Endothelial cell of umbilical vein (primary cell): ENCODE measurements at regions not wholly inside any gene's neighbourhood (a gene's known extent, or its start where the extent isn't known, plus 50 kb on each side); places are given as distances from the start of the nearest gene placed in this dataset.

Experiments used
- BruUV-seq: library from RNA; stranded (reverse); fragments of 400-500 nt; replicated peaks from 2 replicates; lab custom pipeline; 2021; lab: Mats Ljungman, UMichigan
- CTCF ChIA-PET: fragments of 300-600, 350-600 bp; sonication (Branson Sonifier 250); formaldehyde crosslinking; loops from one replicate; lab custom pipeline; 2021; ENCODE audit warnings: antibody characterized with exemption, inconsistent platforms; lab: Charles Lee
- POLR2A ChIA-PET: fragments of 300-600, 350-600 bp; sonication (Branson Sonifier 250); formaldehyde crosslinking; loops from one replicate; lab custom pipeline; 2021; ENCODE audit warnings: antibody characterized with exemption, inconsistent platforms; lab: Charles Lee
- DNase-seq: peaks from one replicate; pipeline ENCODE4 v3.0.0-alpha.2; 2011; ENCODE audit warnings: low read depth, low spot score
- FAIRE-seq: peaks from 2 replicates; lab custom pipeline; 2011; peaks lifted over from hg19 to GRCh38; lab: Jason Lieb, UNC
- H2AFZ ChIP-seq: 2 replicates; pipeline ENCODE4 v1.6.0; 2012; ENCODE audit warnings: low read depth, low read length, control low read depth, inconsistent platforms
- H3K27ac ChIP-seq: 2 replicates; pipeline ENCODE4 v1.5.1; 2011; ENCODE audit warnings: low read depth, mild to moderate bottlenecking, control low read depth, low read length, moderate library complexity; ENCODE audit not compliant: insufficient read depth
- H3K27me3 ChIP-seq, 2 experiments: 2 replicates each; pipeline versions ENCODE4 v1.6.0 to v1.6.1; 2011; ENCODE audit warnings: low read length in 2 of 2, mixed read lengths in 1 of 2; ENCODE audit not compliant: control insufficient read depth in 2 of 2, insufficient read depth in 2 of 2
- H3K36me3 ChIP-seq, 2 experiments: 2 replicates in 1 of 2; 3 replicates in 1 of 2; pipeline ENCODE4 v1.5.1; 2011; ENCODE audit warnings: low read length in 2 of 2, mild to moderate bottlenecking in 1 of 2, moderate library complexity in 1 of 2; ENCODE audit not compliant: control insufficient read depth in 2 of 2, insufficient read depth in 2 of 2; ENCODE audit errors: extremely low read depth in 1 of 2
- H3K4me1 ChIP-seq: 3 replicates; pipeline ENCODE4 v1.5.1; 2011; ENCODE audit warnings: mild to moderate bottlenecking, low read length; ENCODE audit not compliant: control insufficient read depth, insufficient read depth; ENCODE audit errors: extremely low read depth
- H3K4me2 ChIP-seq: 2 replicates; pipeline ENCODE4 v1.6.1; 2011; ENCODE audit warnings: low read length, control low read depth, mixed read lengths; ENCODE audit not compliant: insufficient read depth
- H3K4me3 ChIP-seq, 3 experiments: fragments of 200-600 bp in 1 of 3; sonication (generic), shearing (Covaris generic) in 1 of 3; replicated peaks in 1 of 3; 2 replicates each; pipeline ENCODE4 v1.5.1; 2011 to 2016; ENCODE audit warnings: control low read depth in 3 of 3, low read length in 3 of 3, mild to moderate bottlenecking in 2 of 3, inconsistent platforms in 1 of 3, low read depth in 1 of 3, moderate library complexity in 1 of 3; ENCODE audit not compliant: insufficient read depth in 1 of 3
- H3K79me2 ChIP-seq: 2 replicates; pipeline ENCODE4 v1.6.0; 2012; ENCODE audit warnings: low read length, inconsistent platforms; ENCODE audit not compliant: control insufficient read depth, insufficient read depth
- H3K9ac ChIP-seq: replicated peaks from 2 replicates; pipeline ENCODE3; 2011; ENCODE audit warnings: low read length, control low read depth; ENCODE audit not compliant: insufficient read depth; ENCODE audit errors: extremely low read depth
- H3K9me1 ChIP-seq: replicated peaks from 3 replicates; pipeline ENCODE4 v1.6.0; 2011; ENCODE audit warnings: mild to moderate bottlenecking, low read length; ENCODE audit not compliant: control insufficient read depth, insufficient read depth; ENCODE audit errors: extremely low read depth
- H3K9me3 ChIP-seq: replicated peaks from 2 replicates; pipeline ENCODE4 v1.5.1; 2012; ENCODE audit warnings: low read length, inconsistent platforms; ENCODE audit not compliant: control insufficient read depth, insufficient read depth
- H4K20me1 ChIP-seq: replicated peaks from 2 replicates; pipeline ENCODE3; 2011; ENCODE audit warnings: mild to moderate bottlenecking, low read length; ENCODE audit not compliant: control insufficient read depth, insufficient read depth; ENCODE audit errors: extremely low read depth
- EZH2 ChIP-seq: IDR thresholded peaks from 2 replicates; pipeline ENCODE4 v1.6.1; 2012; ENCODE audit warnings: borderline replicate concordance, low read depth, mild to moderate bottlenecking, moderate library complexity, low read length, inconsistent platforms; ENCODE audit not compliant: severe bottlenecking
- GATA2 ChIP-seq: IDR thresholded peaks from 2 replicates; pipeline ENCODE4 v1.7.0; 2011; ENCODE audit warnings: low read depth, mild to moderate bottlenecking, moderate library complexity, mixed read lengths, low read length; ENCODE audit not compliant: insufficient read length, insufficient read depth
- JUN ChIP-seq: IDR thresholded peaks from 2 replicates; pipeline ENCODE4 v1.6.1; 2011; ENCODE audit warnings: borderline replicate concordance, low read depth; ENCODE audit not compliant: insufficient read length, insufficient read depth
- POLR2AphosphoS5 ChIP-seq: IDR thresholded peaks from 2 replicates; pipeline ENCODE4 v1.6.1; 2012; ENCODE audit warnings: low read depth, mild to moderate bottlenecking, control low read depth, low read length, moderate library complexity; ENCODE audit not compliant: insufficient read depth
- dilution Hi-C: fragments of 300-500 bp; cut with MboI; formaldehyde crosslinking; loops from one replicate; pipeline ENCODE4 v1.15.0; 2019; ENCODE audit warnings: low sequenced_read_pairs; ENCODE audit not compliant: extremely low pct_ligation_motif_present
- intact Hi-C: fragments of 100-400 bp; cut with micrococcal nuclease; formaldehyde crosslinking; loops from one replicate; pipeline ENCODE4 v1.10.0; 2022
- TF ChIP-seq, protein P1 (sequence below): IDR thresholded peaks from 2 replicates; pipeline ENCODE4 v1.6.1; 2011; ENCODE audit not compliant: insufficient read depth, insufficient read length

DNA sequence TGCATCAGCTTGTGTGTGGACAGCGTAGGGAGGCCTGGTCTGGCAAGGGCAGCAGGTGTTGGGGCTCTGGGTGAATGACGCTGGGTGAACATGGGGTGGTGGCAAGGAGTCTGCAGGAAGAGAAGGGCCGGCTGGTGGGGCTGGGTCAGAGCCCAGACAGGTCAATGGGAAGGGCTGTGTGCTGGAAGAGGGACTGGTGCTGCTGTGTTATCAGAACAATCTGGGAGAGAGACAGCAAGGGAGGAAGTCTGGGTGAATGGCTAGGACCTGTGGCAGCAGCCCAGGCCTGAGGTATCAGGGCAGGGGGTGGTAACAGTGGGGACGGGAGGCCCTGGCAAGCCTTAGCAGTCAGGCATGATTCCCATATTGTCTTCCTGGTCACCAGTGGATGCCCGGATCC, 206.7 kb downstream of the SNX19 start:
- DNase-seq (no peak), FAIRE-seq (no peak)
- H3K9me1 ChIP-seq = no peaks in the 10 kb centered on the region
- H4K20me1 ChIP-seq = no peaks in the 10 kb centered on the region
- no peak overlapping the region for H2AFZ ChIP-seq
- H3K9ac ChIP-seq = no peak overlapping the region
- no TSS peak for BruUV-seq
- no peaks in the 10 kb centered on the region for H3K4me1 ChIP-seq
- no peaks in the 10 kb centered on the region for H3K79me2 ChIP-seq
- H3K27ac ChIP-seq = no peak overlapping the region
- CTCF ChIA-PET = interaction anchor here (0.6 kb wide), 1 partner anchor 118 kb away, joined by 3 read pairs; no protein-coding TSS in a partner anchor
- no peaks in the 10 kb centered on the region for H3K36me3 ChIP-seq
- dilution Hi-C loops = no loop called here
- no peaks in the 10 kb centered on the region for H3K9me3 ChIP-seq
- peaks cover 2 to 5% of the 10 kb centered on the region in 2 experiments for H3K27me3 ChIP-seq
- H3K4me2 ChIP-seq = no peak overlapping the region
- intact Hi-C loops = no loop called here
- H3K4me3 ChIP-seq = no peak overlapping the region
- POLR2A ChIA-PET = no interaction called here
- no peak for TF ChIP-seq EZH2
- TF ChIP-seq POLR2AphosphoS5 = no peak
- TF ChIP-seq, protein P1, sequence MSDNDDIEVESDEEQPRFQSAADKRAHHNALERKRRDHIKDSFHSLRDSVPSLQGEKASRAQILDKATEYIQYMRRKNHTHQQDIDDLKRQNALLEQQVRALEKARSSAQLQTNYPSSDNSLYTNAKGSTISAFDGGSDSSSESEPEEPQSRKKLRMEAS = no peak
- no peak for TF ChIP-seq GATA2

DNA sequence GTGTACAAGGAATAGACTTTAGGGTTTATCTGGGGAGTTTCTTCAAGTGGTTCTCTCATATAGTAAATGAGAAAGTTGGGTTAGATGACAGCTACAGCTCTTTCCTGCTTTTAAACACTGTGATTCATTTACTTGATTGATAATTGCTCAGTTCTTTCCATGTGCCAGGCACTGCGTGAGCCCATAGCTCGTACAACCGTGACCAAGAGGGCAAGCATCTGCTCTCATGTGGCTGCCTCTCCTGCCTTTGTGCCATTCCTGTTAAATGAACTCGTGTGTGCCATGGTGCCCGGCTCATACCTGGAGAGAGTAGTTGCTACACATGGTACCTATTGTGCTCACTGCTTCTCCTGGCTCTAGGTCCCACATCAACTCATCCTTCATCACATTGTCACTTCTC, 206.3 kb downstream of the SNX19 start:
- no peaks in the 10 kb centered on the region for H3K9me1 ChIP-seq
- no peaks in the 10 kb centered on the region for H4K20me1 ChIP-seq
- no peaks in the 10 kb centered on the region for H3K9me3 ChIP-seq
- H3K27ac ChIP-seq = no peak overlapping the region
- ChIA-PET POLR2A (no interaction called here), CTCF (interaction anchor here (0.6 kb wide), 1 partner anchor 117 kb away, joined by 3 read pairs; no protein-coding TSS in a partner anchor)
- no peaks in the 10 kb centered on the region for H3K4me1 ChIP-seq
- no peak for TF ChIP-seq POLR2AphosphoS5
- no peak for TF ChIP-seq JUN
- intact Hi-C loops (no loop called here), dilution Hi-C loops (no loop called here)
- H3K36me3 ChIP-seq = no peaks in the 10 kb centered on the region
- H3K79me2 ChIP-seq = no peaks in the 10 kb centered on the region
- H3K27me3 ChIP-seq = peaks cover 2 to 5% of the 10 kb centered on the region in 2 experiments
- BruUV-seq = no TSS peak
- H3K4me3 ChIP-seq = no peak overlapping the region
- no peak overlapping the region for H2AFZ ChIP-seq
- no peak for DNase-seq
- H3K9ac ChIP-seq = no peak overlapping the region
- FAIRE-seq = no peak
- no peak overlapping the region for H3K4me2 ChIP-seq
